Thoracic aorta (tissue), 2 donors: ENCODE measurements at regions not wholly inside any gene's neighbourhood (a gene's known extent, or its start where the extent isn't known, plus 50 kb on each side); places are given as distances from the start of the nearest gene placed in this dataset.

Experiments
- ATAC-seq: fragments of 150-250 bp; one replicate; pipeline ENCODE4 v1.8.0; 2017; ENCODE audit warnings: low read depth; ENCODE audit not compliant: insufficient number of reproducible peaks, low FRiP score
- DNase-seq: peaks from one replicate; pipeline ENCODE4 v3.0.0-alpha.2; 2020; ENCODE audit warnings: low spot score
- H3K27ac ChIP-seq, 2 donors: fragments of 200-600 bp; sonication (generic); 1 replicate in 1 of 2; 2 replicates in 1 of 2; pipeline ENCODE4 v1.5.1; 2016; ENCODE audit warnings: mild to moderate bottlenecking in 2 of 2, moderate library complexity in 2 of 2
- H3K27me3 ChIP-seq: fragments of 200-600 bp; sonication (generic); replicated peaks from 2 replicates; pipeline ENCODE4 v1.6.0; 2016; ENCODE audit warnings: mild to moderate bottlenecking; ENCODE audit not compliant: insufficient read depth
- H3K36me3 ChIP-seq: fragments of 200-600 bp; sonication (generic); one replicate; pipeline ENCODE4 v1.5.1; 2016
- H3K4me1 ChIP-seq, 2 donors: fragments of 200-600 bp; sonication (generic); 1 replicate in 1 of 2; 2 replicates in 1 of 2; pipeline versions ENCODE4 v1.5.1 to v1.6.0; 2016; ENCODE audit warnings: low read depth in 2 of 2, mild to moderate bottlenecking in 1 of 2; ENCODE audit not compliant: control insufficient read depth in 1 of 2
- H3K4me3 ChIP-seq: fragments of 200-600 bp; sonication (generic); 2 replicates; pipeline ENCODE4 v1.5.1; 2016; ENCODE audit warnings: mild to moderate bottlenecking
- H3K9me3 ChIP-seq: fragments of 200-600 bp; sonication (generic); 2 replicates; pipeline ENCODE4 v1.5.1; 2016
- CTCF ChIP-seq: fragments of 200-600 bp; sonication (generic); IDR thresholded peaks from one replicate; pipeline ENCODE4 v1.5.1; 2019; ENCODE audit warnings: antibody characterized with exemption

- TF ChIP-seq CTCF = no peak
- no peak overlapping the region for H3K4me3 ChIP-seq
- DNase-seq (no peak), ATAC-seq (no peak)
- no peaks in the 10 kb centered on the region for H3K9me3 ChIP-seq
- no peaks in the 10 kb centered on the region for H3K4me1 ChIP-seq
- H3K27me3 ChIP-seq = no peaks in the 10 kb centered on the region
- no peaks in the 10 kb centered on the region for H3K36me3 ChIP-seq
- no peak overlapping the region for H3K27ac ChIP-seq
Measured at GRCh38 chr10:43000021-43000411, 76.9 kb upstream of the RET start.

GRCh38 chr10:43000651-43001426 lies 76.0 kb upstream of the RET start:
- no peaks in the 10 kb centered on the region for H3K27me3 ChIP-seq
- DNase-seq (no peak), ATAC-seq (no peak)

GRCh38 chr10:43001427-43001795 lies 75.5 kb upstream of the RET start:
- Histone ChIP-seq H3K27ac (no peak overlapping the region), H3K4me1 (no peaks in the 10 kb centered on the region), H3K4me3 (no peak overlapping the region), H3K36me3 (no peaks in the 10 kb centered on the region), H3K27me3 (no peaks in the 10 kb centered on the region), H3K9me3 (no peaks in the 10 kb centered on the region)
- no peak for DNase-seq
- no peak for ATAC-seq
- TF ChIP-seq CTCF = no peak

More at GRCh38 chr10:43000651-43001426, 76.0 kb upstream of the RET start:
- TF ChIP-seq CTCF = no peak
- H3K4me1 ChIP-seq = no peaks in the 10 kb centered on the region
- no peaks in the 10 kb centered on the region for H3K36me3 ChIP-seq
- H3K27ac ChIP-seq = no peak overlapping the region
- no peak overlapping the region for H3K4me3 ChIP-seq
- H3K9me3 ChIP-seq = no peaks in the 10 kb centered on the region

- H3K27ac ChIP-seq = no peak overlapping the region
- no peaks in the 10 kb centered on the region for H3K9me3 ChIP-seq
- DNase-seq = no peak
- H3K4me1 ChIP-seq = no peaks in the 10 kb centered on the region
- no peaks in the 10 kb centered on the region for H3K36me3 ChIP-seq
- no peak for ATAC-seq
- H3K4me3 ChIP-seq = no peak overlapping the region
- H3K27me3 ChIP-seq = no peaks in the 10 kb centered on the region
- no peak for TF ChIP-seq CTCF
Measured at GRCh38 chr10:43002596-43002995, 74.3 kb upstream of the RET start.

- TF ChIP-seq CTCF = no peak
- no peak for ATAC-seq
Measured at GRCh38 chr10:43006490-43006889, 70.4 kb upstream of the RET start.

More at GRCh38 chr10:43006490-43006889, 70.4 kb upstream of the RET start:
- no peak overlapping the region for H3K4me3 ChIP-seq
- no peaks in the 10 kb centered on the region for H3K36me3 ChIP-seq
- H3K27me3 ChIP-seq = no peaks in the 10 kb centered on the region
- no peak overlapping the region for H3K27ac ChIP-seq
- H3K4me1 ChIP-seq = no peaks in the 10 kb centered on the region
- DNase-seq = no peak
- H3K9me3 ChIP-seq = no peaks in the 10 kb centered on the region
